ENCODE measurements at regions not wholly inside any gene's neighbourhood (a gene's known extent, or its start where the extent isn't known, plus 50 kb on each side); places are given as distances from the start of the nearest gene placed in this dataset.
A peak's percentile ranks its signal among the peaks of the same experiment; 100 is the strongest.
"Not testable (repeated sequence)": the region's sequence is repeated elsewhere in the genome, so short reads cannot be mapped to it uniquely, and the experiment has no call there.

GRCh38 chr2:142314164-142314563 is 183.3 kb upstream of the LRP1B start:
- no peak for DNase-seq

- no peak for DNase-seq
Observed at GRCh38 chr2:142310530-142310929, 179.7 kb upstream of the LRP1B start.

GRCh38 chr2:142308744-142309143 is 177.9 kb upstream of the LRP1B start:
- no peak for DNase-seq

DNA sequence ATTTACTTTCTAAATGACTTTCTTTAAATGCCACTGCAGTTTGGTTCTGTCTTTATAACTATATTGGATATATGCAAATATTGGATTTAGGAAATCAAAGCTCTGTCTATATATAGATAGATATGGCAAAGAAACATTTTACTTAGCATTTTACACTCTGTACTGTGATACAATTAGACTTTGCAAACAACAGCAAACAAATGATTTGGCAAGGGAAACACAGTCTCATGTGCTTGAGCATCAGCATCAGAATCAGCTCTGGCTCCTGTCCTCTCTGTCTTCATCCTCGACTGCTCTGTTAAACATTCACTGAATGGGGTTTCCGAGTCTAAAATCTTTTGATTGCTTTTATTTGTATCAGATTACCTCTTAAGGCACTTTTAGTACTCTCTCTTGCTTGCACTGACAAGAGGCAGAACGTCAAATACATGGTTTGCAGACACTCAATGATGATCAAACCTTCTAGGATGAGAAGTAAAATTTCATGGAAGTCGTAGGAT is 176.8 kb upstream of the LRP1B start:
- no peak for DNase-seq

GRCh38 chr2:142307086-142307485 is 176.3 kb upstream of the LRP1B start:
- DNase-seq = no peak

GRCh38 chr2:142306131-142306530 is 175.3 kb upstream of the LRP1B start:
- DNase-seq = no peak

- peak; percentile 19 for DNase-seq
Observed at GRCh38 chr2:142300517-142300916, 169.7 kb upstream of the LRP1B start.

- no peak for DNase-seq
Observed at GRCh38 chr2:142299021-142299420, 168.2 kb upstream of the LRP1B start.

DNA sequence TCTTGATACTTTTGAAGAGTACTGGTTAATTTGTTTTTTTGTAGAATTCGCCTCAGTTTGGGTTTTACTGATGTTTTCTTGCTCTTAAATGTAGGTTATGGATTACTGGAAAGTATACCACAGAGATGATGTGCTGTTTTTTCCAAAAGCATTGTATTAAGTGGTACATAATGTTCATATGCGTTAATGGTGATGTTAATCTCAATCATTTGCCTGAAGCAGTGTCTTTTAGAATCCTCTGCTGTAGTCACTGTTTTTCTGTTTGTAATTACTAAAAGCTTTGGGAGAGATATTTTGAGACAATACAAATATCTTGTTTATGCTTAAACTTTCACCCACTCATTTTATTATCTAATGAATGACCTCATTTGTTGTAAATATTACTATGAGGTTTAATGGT is 163.4 kb upstream of the LRP1B start:
- no peak for DNase-seq

DNA sequence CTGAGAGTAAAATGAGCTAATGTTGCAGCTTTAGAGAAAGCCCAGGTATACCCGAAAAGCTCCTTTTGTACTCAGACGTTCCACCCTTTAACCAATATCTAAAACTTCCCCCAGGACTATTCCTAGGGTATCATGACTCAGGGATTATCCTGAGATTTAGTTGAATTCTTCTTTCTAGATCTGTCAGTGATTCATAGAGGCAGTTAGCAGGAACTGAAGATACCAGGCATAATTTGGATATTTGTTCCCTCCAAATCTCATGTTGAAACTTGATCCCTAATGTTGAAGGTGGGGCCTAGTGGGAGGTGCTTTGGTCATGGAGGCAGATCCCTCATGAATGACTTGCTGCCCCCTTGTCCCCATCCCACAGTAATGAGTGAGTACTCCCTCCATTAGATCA is 161.2 kb upstream of the LRP1B start:
- DNase-seq = no peak

DNA sequence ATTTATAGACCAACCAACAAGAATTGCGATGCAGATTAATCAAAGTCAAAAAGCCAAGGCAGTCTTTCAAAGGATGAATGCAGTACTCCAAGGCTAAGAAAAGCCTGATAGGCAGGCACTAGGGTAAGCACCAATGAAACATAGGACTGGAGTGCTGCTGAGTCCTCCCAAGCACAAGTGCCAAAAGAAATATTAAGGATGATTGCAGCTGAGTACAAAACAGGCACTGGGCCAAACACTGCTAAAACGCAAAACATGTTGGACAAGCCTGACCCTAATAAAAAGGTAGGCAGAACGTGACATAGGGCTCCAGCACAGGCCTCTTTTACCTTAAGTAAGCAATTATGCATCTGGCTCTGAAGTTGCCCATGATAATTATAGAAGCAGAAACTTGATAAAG is 160.1 kb upstream of the LRP1B start:
- no peak for DNase-seq

- no peak for DNase-seq
Observed at GRCh38 chr2:142286618-142287017, 155.8 kb upstream of the LRP1B start.

DNA sequence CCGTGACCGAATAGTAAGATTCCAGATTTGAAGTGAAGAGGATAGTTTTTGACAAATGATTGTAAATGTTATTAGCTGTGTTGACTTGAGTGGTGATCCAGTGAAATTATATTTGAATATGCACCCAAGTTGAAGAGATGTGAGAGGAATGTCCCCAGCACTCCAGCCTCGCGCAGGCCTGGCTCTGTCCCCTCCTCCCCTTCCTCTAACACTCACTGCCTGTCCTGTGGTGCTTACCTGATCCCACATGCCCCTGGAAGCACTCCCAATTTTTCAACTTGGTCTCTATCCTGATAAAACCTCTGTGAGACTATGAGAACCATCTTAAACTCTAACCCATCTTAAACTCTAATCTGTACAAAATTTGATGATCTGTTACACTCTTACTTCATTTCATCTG is 154.7 kb upstream of the LRP1B start:
- no peak for DNase-seq

DNA sequence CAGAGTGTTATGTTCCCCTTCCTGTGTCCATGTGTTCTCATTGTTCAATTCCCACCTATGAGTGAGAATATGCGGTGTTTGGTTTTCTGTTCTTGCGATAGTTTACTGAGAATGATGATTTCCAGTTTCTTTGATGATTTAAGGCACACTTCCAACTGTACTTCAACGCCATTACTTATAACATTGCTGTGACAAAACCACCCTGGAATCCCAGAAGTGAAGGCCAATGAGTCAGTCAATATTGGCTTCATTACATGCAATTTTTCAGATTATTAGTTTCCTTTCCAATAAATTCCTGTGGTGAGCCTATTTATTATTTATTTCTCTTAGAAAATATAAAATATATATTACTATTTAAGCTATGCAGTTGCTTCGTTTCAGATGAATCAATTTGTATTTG is 153.5 kb upstream of the LRP1B start:
- DNase-seq = not testable (repeated sequence)

DNA sequence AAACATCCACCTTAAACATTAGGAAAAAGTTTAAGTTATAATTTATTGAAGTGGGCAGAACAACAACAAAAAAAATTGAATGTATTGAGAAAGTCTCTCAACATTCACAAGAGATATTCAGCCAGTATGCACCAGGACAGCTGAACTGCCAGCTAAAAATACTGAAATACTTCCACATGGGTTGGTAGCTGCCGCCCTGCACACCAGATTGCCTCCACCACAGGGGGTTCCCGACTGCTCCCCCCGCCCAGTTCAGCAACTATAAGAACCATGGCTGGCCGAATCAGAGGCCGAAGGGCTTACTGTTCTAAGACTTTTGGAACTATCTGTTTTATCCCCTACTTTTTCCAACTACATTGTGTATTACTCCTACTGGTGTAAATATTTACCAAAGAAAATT is 150.0 kb upstream of the LRP1B start:
- DNase-seq = no peak

DNA sequence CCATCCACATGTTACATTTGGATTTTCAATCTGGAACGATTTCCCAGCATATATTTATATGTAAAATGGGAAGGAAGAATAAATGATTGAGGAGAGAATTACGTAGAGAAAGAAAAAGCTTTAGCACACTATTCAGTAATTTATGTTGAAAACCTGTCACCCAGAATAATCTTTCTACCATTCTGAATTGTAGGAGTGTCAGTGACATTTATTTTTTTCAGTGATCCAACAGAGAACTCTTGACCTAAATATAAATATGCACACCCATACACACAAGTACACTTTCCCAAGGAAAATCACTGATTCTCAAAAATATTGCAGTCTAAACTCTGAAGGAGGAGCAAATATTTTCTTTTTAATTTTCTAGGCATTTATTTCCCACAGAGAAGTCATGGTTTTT is 140.2 kb upstream of the LRP1B start:
- DNase-seq = no peak

DNA sequence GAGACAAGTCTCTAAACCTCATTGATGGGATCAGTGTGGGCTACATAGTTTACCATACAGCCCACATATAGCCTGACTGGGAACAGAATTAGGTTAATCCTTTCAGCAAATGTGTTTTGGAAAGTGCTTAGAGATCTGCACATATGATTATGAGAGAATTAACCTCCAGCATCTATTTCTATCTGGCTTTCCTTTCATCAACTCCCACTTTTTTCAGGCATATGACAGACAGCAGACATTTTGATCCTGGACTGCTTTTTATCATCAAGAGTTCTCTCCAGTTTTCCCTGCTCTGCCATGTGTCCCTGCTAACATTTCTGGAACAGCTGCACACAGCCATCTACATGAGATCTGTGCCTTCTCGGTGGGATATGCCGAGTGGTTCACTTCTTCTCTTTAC is 139.5 kb upstream of the LRP1B start:
- no peak for DNase-seq

GRCh38 chr2:142259356-142259755 is 128.5 kb upstream of the LRP1B start:
- no peak for DNase-seq

DNA sequence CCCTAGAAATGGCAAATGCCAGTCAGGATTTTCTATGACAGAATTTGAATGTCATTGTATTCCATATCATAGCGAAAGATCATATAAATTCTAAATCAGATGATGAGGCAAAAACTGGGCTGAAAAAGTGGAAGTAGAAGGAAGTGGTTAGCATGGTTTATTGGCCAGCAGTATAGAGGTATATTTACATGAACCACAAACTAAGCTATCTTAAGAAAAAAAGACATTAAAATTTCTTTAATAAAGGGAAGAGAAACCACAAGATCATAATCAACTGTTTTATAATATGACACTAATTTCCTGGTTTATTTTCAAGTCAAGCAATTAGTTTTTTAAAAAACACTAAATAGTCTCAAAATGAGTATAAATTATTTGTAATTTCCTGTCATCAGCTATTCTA is 123.2 kb upstream of the LRP1B start:
- DNase-seq = no peak

DNA sequence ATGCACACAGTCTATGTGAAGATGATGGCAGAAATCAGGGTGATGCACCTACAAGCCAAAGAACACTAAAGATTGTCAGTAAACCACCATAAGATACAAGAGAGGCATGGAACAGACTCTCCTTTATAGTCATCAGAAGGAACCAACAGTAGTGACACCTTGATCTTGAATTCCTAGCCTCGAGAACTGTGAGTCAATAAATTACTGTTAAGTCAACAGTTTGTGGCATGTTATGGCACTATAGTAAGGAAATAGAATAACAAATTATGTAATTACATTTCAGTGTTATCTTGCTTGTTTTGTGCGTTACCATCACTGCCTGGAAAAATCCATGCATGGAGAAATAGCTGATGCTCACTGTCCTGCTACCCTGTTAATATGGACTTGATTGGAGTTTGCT is 110.2 kb upstream of the LRP1B start:
- DNase-seq = no peak

- no peak for DNase-seq
Observed at GRCh38 chr2:142236181-142236580, 105.4 kb upstream of the LRP1B start.

DNA sequence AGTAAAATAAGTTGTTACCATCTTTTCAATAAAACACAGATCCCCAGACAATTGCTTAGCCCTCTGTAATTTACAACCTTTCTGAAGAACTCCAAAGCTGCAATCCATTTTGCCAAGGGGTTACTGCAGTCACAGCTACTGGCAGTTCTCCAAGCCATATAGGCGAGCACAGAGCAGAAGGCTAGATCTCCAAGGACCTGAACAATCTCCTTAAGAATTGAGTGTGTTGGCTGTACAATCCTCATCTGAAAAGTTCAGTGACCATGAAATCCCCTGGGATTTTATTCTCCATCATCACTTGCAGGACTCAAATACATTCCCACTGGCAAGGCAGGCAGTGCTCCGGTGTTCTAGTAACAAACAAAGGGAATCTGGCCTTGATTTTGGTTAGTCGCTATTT is 103.9 kb upstream of the LRP1B start:
- no peak for DNase-seq

DNA sequence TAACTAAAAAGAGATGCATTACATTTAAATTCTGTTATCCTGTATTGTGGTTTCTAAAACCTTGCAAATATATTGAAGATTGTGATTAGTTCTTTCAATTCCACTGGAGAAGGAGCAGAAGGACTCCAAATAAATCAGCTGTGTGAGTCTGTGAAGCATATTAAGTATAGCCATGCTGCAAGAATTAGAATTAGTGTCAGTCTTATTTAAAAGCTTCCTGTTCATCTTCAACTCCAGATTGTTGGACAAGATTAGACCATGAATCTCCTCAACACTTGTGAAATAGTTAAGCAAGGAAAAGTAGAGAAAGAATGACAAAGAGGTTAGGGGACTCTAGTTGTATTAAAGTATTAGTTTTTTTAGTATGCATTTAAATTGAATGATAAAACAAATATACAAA is 92.5 kb upstream of the LRP1B start:
- no peak for DNase-seq

DNA sequence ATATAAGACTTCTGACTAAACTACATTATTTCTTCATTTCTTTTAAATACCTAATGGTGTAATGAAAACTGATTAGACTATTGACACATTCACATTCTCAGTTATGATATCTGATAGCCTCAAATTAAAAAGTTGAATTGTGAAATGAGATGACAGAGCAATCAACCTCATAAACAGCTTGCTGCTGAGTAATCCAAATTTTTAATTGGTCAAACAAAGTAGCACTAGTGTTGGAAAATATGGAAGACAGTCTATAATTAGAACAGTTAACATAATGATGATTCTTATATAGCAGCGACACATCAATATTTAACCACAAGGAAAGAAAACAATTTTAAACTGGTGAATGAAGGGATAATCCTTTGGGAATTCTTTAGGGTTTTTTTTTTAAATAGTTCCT is 91.9 kb upstream of the LRP1B start:
- DNase-seq = no peak

DNA sequence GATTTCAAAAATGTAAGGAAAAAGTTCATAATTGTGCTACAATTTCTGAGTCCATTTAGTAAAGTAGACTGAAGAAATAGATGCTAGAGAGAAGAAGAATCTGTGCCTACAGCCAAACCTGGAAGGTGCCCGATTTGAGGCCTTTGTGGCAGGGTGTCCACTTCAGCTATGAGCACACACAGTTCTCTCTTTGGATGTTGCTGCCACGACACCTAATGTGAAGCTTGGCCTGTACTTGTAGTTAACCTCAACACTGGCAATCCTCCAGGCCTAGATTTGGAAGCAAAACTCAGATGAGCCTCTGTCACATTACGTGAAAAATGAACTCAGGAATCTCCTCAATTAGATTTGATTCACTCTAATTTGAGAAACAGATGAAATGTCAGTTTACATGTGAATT is 90.1 kb upstream of the LRP1B start:
- no peak for DNase-seq

- DNase-seq = no peak
Observed at GRCh38 chr2:142220239-142220638, 89.4 kb upstream of the LRP1B start.
